Gastroesophageal sphincter (tissue), 3 donors: ENCODE measurements at regions not wholly inside any gene's neighbourhood (a gene's known extent, or its start where the extent isn't known, plus 50 kb on each side); places are given as distances from the start of the nearest gene placed in this dataset.

Experiments
- EP300 ChIP-seq: sonication (generic); formaldehyde crosslinking; IDR thresholded peaks from one replicate; pipeline ENCODE4 v1.6.1; 2017; ENCODE audit warnings: antibody characterized with exemption, mild to moderate bottlenecking
- TF ChIP-seq, protein P1 (sequence below), 4 experiments: fragments of 200-600 bp in 2 of 4; fragments of 450-650 bp in 2 of 4; sonication (generic) in 1 of 4; IDR thresholded peaks; one replicate each; pipeline ENCODE4 v1.5.1; 2017 to 2019; ENCODE audit warnings: antibody characterized with exemption in 4 of 4, mild to moderate bottlenecking in 2 of 4, moderate library complexity in 2 of 4

- no peak for TF ChIP-seq EP300
- TF ChIP-seq, protein P1, sequence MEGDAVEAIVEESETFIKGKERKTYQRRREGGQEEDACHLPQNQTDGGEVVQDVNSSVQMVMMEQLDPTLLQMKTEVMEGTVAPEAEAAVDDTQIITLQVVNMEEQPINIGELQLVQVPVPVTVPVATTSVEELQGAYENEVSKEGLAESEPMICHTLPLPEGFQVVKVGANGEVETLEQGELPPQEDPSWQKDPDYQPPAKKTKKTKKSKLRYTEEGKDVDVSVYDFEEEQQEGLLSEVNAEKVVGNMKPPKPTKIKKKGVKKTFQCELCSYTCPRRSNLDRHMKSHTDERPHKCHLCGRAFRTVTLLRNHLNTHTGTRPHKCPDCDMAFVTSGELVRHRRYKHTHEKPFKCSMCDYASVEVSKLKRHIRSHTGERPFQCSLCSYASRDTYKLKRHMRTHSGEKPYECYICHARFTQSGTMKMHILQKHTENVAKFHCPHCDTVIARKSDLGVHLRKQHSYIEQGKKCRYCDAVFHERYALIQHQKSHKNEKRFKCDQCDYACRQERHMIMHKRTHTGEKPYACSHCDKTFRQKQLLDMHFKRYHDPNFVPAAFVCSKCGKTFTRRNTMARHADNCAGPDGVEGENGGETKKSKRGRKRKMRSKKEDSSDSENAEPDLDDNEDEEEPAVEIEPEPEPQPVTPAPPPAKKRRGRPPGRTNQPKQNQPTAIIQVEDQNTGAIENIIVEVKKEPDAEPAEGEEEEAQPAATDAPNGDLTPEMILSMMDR (IDR thresholded peaks at IDR 0.05), result no peak
Observed at GRCh38 chr7:81183326-81183725, 264.5 kb upstream of the SEMA3C start.
